ENCODE measurements at regions not wholly inside any gene's neighbourhood (a gene's known extent, or its start where the extent isn't known, plus 50 kb on each side); places are given as distances from the start of the nearest gene placed in this dataset.

GRCh38 chrX:127112726-127113125, 293.2 kb downstream of the PRR32 start:
- intact Hi-C loops (cut with micrococcal nuclease), result no loop called here
- H3K9me3 Mint-ChIP-seq, result peaks cover 7% of the 10 kb centered on the region
- TF ChIP-seq, protein P1, sequence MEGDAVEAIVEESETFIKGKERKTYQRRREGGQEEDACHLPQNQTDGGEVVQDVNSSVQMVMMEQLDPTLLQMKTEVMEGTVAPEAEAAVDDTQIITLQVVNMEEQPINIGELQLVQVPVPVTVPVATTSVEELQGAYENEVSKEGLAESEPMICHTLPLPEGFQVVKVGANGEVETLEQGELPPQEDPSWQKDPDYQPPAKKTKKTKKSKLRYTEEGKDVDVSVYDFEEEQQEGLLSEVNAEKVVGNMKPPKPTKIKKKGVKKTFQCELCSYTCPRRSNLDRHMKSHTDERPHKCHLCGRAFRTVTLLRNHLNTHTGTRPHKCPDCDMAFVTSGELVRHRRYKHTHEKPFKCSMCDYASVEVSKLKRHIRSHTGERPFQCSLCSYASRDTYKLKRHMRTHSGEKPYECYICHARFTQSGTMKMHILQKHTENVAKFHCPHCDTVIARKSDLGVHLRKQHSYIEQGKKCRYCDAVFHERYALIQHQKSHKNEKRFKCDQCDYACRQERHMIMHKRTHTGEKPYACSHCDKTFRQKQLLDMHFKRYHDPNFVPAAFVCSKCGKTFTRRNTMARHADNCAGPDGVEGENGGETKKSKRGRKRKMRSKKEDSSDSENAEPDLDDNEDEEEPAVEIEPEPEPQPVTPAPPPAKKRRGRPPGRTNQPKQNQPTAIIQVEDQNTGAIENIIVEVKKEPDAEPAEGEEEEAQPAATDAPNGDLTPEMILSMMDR (IDR thresholded peaks at IDR 0.05), result no peak
- ChIA-PET POLR2A (no interaction called here), CTCF (no interaction called here)
- no peak for DNase-seq
- no peaks in the 10 kb centered on the region for H3K4me1 Mint-ChIP-seq (ENCODE audit: low read depth)
- no peaks in the 10 kb centered on the region for H3K27me3 Mint-ChIP-seq
- ATAC-seq, result no peak
- no peak overlapping the region for H3K27ac Mint-ChIP-seq
- H3K36me3 Mint-ChIP-seq (ENCODE audit: low read depth), result peaks cover 3% of the 10 kb centered on the region
- no peak overlapping the region for H3K4me3 Mint-ChIP-seq

- TF ChIP-seq, protein P1 (IDR thresholded peaks at IDR 0.05), result no peak
- no peaks in the 10 kb centered on the region for H3K4me1 Mint-ChIP-seq (ENCODE audit: low read depth)
- H3K27ac Mint-ChIP-seq, result no peak overlapping the region
- no peaks in the 10 kb centered on the region for H3K36me3 Mint-ChIP-seq (ENCODE audit: low read depth)
- ATAC-seq, result no peak
- no peaks in the 10 kb centered on the region for H3K9me3 Mint-ChIP-seq
- ChIA-PET CTCF (no interaction called here), POLR2A (no interaction called here)
- intact Hi-C loops (cut with micrococcal nuclease), result no loop called here
- DNase-seq, result no peak
- H3K27me3 Mint-ChIP-seq, result no peaks in the 10 kb centered on the region
- no peak overlapping the region for H3K4me3 Mint-ChIP-seq
These were observed 305.3 kb downstream of the PRR32 start for GRCh38 chrX:127124871-127125270.

DNA sequence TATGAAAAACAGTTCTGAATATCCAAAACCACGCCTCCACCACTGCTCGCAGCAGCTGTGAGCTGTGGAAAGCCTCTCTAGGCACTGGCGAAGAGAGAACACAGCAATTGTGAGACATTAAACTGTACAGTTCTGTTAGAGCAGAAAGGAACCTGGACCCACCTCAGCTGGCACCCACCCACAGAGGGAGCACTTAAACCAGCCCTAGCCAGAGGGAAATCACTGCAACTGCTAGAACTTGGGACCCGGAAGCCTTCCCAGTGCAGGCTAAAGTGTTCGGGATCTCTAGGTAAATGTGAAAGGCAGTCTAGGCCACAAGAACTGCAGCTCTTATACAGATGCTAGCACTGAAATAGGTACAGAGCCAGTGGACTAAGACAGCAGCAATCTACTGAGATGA, 308.8 kb downstream of the PRR32 start:
- ChIA-PET CTCF (no interaction called here), POLR2A (no interaction called here)
- Mint-ChIP-seq H3K9me3 (peaks cover 1% of the 10 kb centered on the region), H3K36me3 (ENCODE audit: low read depth) (no peaks in the 10 kb centered on the region), H3K4me3 (no peak overlapping the region), H3K27ac (no peak overlapping the region), H3K27me3 (no peaks in the 10 kb centered on the region), H3K4me1 (ENCODE audit: low read depth) (no peaks in the 10 kb centered on the region)
- intact Hi-C loops (cut with micrococcal nuclease), result no loop called here
- ATAC-seq, result no peak
- TF ChIP-seq, protein P1 (IDR thresholded peaks at IDR 0.05), result no peak
- DNase-seq, result no peak

DNA sequence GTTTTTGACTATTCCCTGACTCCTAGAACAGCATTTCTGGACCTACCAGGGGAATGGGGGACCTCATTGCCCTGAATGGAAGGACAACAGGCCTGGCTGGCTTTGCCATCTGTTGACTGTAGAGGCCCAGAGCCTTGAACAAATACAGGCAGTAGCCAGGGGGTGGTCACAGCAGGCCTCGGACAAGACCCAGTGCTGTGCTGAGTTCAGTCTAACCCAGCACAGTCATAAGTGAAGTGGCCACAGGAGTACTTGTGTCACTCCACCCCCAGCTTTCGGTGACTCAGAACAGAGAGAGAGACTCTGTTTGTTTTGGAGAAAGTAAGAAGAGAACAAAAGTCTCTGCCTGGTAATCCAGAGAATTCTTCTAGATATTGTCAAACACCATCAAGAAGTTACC, 310.0 kb downstream of the PRR32 start:
- no peak overlapping the region for H3K27ac Mint-ChIP-seq
- ChIA-PET CTCF (no interaction called here), POLR2A (no interaction called here)
- H3K36me3 Mint-ChIP-seq (ENCODE audit: low read depth), result no peaks in the 10 kb centered on the region
- peaks cover 1% of the 10 kb centered on the region for H3K9me3 Mint-ChIP-seq
- no peaks in the 10 kb centered on the region for H3K27me3 Mint-ChIP-seq
- no peak overlapping the region for H3K4me3 Mint-ChIP-seq
- intact Hi-C loops (cut with micrococcal nuclease), result no loop called here
- ATAC-seq, result no peak
- DNase-seq, result no peak
- H3K4me1 Mint-ChIP-seq (ENCODE audit: low read depth), result no peaks in the 10 kb centered on the region
- TF ChIP-seq, protein P1 (IDR thresholded peaks at IDR 0.05), result no peak

DNA sequence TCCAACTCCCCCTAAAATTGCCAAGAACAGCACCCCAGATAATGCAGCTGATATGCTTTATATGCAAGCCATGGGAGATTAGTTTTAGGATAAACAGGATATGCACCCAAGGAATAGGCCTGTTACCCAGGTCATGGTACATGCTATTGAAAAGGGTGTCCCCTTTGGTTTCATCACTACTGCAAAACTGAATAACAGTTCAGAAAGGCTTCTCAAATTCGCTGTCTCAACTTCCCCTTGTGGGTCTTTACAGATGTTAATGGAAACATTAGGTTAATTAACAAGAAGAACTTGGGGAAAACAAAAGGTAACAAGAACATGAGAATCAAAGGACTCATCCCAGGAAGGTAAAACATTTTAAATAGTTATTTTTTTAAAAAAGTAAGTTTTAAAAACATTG, 318.7 kb downstream of the PRR32 start:
- TF ChIP-seq, protein P1 (IDR thresholded peaks at IDR 0.05), result no peak
- no peak overlapping the region for H3K4me3 Mint-ChIP-seq
- no peak for ATAC-seq
- H3K27ac Mint-ChIP-seq, result no peak overlapping the region
- intact Hi-C loops (cut with micrococcal nuclease), result no loop called here
- H3K9me3 Mint-ChIP-seq, result no peaks in the 10 kb centered on the region
- DNase-seq, result no peak
- H3K4me1 Mint-ChIP-seq (ENCODE audit: low read depth), result no peaks in the 10 kb centered on the region
- H3K27me3 Mint-ChIP-seq, result no peaks in the 10 kb centered on the region
- ChIA-PET CTCF (no interaction called here), POLR2A (no interaction called here)
- no peaks in the 10 kb centered on the region for H3K36me3 Mint-ChIP-seq (ENCODE audit: low read depth)

Measured in activated CD8-positive, alpha-beta T cell treated with anti-CD3 and anti-CD28 coated beads for 36 hours (primary cell).